Pancreas (tissue), 10 donors: ENCODE measurements at regions not wholly inside any gene's neighbourhood (a gene's known extent, or its start where the extent isn't known, plus 50 kb on each side); places are given as distances from the start of the nearest gene placed in this dataset.

Source experiments
- ATAC-seq, 4 donors: fragments of 200-7000 bp; cut with Tn5 transposase; one replicate each; pipeline versions ENCODE4 v1.8.0 to v1.9.1; 2020; ENCODE audit warnings: mild to moderate bottlenecking in 4 of 4, moderate library complexity in 4 of 4
- DNase-seq, 6 donors: peaks; one replicate each; pipeline ENCODE4 v3.0.0-alpha.2; 2020
- FAIRE-seq: peaks from 2 replicates; lab custom pipeline; 2012; peaks lifted over from hg19 to GRCh38; lab: Jason Lieb, UNC
- H3K27ac ChIP-seq, 4 donors: fragments of 200-600 bp; sonication (generic); 1 replicate in 3 of 4; 2 replicates in 1 of 4; pipeline versions ENCODE4 v1.5.0 to v1.8.0; 2020
- H3K27me3 ChIP-seq, 4 donors: fragments of 200-600 bp; one replicate each; pipeline ENCODE4 v1.8.0; 2021
- H3K36me3 ChIP-seq, 3 donors: fragments of 200-600 bp; sonication (generic) in 1 of 3; one replicate each; pipeline versions ENCODE4 v1.5.0 to v1.8.0; 2020 to 2021
- H3K4me1 ChIP-seq, 3 donors: fragments of 200-600 bp; one replicate each; pipeline ENCODE4 v1.8.0; 2021
- H3K4me3 ChIP-seq, 4 donors: fragments of 200-600 bp; sonication (generic) in 2 of 4; one replicate each; pipeline versions ENCODE4 v1.5.0 to v1.8.0; 2020 to 2021
- H3K9me3 ChIP-seq, 4 donors: fragments of 200-600 bp; one replicate each; pipeline ENCODE4 v1.8.0; 2021
- CTCF ChIP-seq, 4 donors: fragments of 200-600 bp; sonication (generic) in 3 of 4; IDR thresholded peaks; one replicate each; pipeline versions ENCODE4 v1.5.0 to v1.8.0; 2021; ENCODE audit warnings: antibody characterized with exemption in 4 of 4
- WGBS, 2 donors: extraction: QIAGEN DNeasy Blood & Tissue Kit; methylation state at CpG; one replicate each; pipeline ENCODE4 v1.1.7; 2013; 5-methylcytosine and 5-hydroxymethylcytosine counted together
- intact Hi-C, 3 donors: fragments of 100-400 bp; cut with DNase I; formaldehyde crosslinking; loops; one replicate each; pipeline versions ENCODE4 v1.11.1 to v1.14.2; 2022
- donor health status: healthy with polysubstance abuse.
- donor health status: DM: no; HTN: no; CAD: no; lungs with moderate emphysema.
- donor health status: DM: no; HTN: no; CAD: no.
- donor health status: control.
- donor health status: control.
- donor health status: Bipolar disorder and iron deficiency.
- donor health status: DM: yes; HTN: yes; CAD: no.
- donor health status: DM: no; HTN: no; CAD: no.
- donor health status: DM: no; HTN: no; CAD: no.
- donor health status: DM: yes; HTN: yes; CAD: no.

DNA sequence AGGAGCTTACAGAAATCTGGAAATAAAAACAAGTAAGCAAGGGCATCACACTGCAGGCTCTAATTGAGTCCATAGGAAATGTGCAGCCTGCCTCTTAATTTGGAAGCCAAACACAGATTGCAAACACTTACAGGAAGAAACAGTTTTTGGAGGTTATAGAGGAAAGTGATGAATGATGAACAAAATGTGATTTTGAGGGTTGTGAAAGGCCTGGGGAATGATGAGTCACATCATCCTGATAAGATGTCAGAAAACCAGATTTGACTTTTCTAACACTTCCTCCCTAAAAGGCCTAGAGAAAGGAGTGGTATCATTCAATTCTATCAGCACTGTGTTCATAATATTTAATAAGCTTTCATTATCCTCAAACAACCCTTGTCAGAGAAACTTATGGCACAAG lies 96.6 kb upstream of the POU2AF2 start:
- DNase-seq = no peak
- TF ChIP-seq CTCF (IDR thresholded peaks at IDR 0.05) = no peak
- no peaks in the 10 kb centered on the region for H3K36me3 ChIP-seq
- no peak overlapping the region for H3K4me3 ChIP-seq
- no peaks in the 10 kb centered on the region for H3K27me3 ChIP-seq
- no peak overlapping the region for H3K27ac ChIP-seq
- no peaks in the 10 kb centered on the region for H3K4me1 ChIP-seq
- no peak for FAIRE-seq
- ATAC-seq = no peak
- no peaks in the 10 kb centered on the region for H3K9me3 ChIP-seq
- intact Hi-C loops = no loop called here

- WGBS, 2 donors = 45 to 48% methylated on average over 3 of the region's 3 CpGs
- FAIRE-seq = no peak
- intact Hi-C loops = no loop called here
Measured at GRCh38 chr11:111148121-111148520, 97.4 kb upstream of the POU2AF2 start.

DNA sequence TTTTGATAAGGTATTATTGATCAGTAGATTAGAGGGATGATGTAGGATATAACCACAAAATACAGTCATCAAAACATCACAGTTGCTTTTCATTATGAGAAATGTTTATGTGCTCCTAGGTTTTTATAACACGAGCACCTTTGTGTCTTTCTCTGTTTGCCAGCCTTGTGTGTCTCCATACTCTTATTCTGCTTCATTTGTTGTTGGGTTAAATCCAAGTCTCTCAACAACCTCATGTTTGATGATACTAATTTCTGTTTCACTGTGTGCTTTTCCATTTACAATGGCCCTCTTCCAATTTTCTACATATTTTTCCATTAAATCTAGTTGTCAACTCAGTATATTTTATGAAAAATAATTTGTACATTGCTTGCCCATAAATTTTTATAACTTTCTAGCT lies 107.7 kb upstream of the POU2AF2 start:
- Histone ChIP-seq H3K4me1 (no peaks in the 10 kb centered on the region), H3K36me3 (no peaks in the 10 kb centered on the region), H3K27me3 (peaks cover 0 to 8% (median 0%) of the 10 kb centered on the region in 4 donors), H3K4me3 (no peak overlapping the region), H3K27ac (no peak overlapping the region), H3K9me3 (no peaks in the 10 kb centered on the region)
- no peak for TF ChIP-seq CTCF (IDR thresholded peaks at IDR 0.05)
- 8 to 18% methylated on average over 1 of the region's 1 CpG for WGBS, 2 donors
- ATAC-seq (peak in 1 of 4 donors; percentile 39), FAIRE-seq (no peak), DNase-seq (no peak)
- intact Hi-C loops = no loop called here

More at GRCh38 chr11:111148121-111148520, 97.4 kb upstream of the POU2AF2 start:
- H3K27me3 ChIP-seq = no peaks in the 10 kb centered on the region
- no peak for TF ChIP-seq CTCF (IDR thresholded peaks at IDR 0.05)
- H3K4me3 ChIP-seq = no peak overlapping the region
- DNase-seq (no peak), ATAC-seq (no peak)
- H3K4me1 ChIP-seq = no peaks in the 10 kb centered on the region
- no peaks in the 10 kb centered on the region for H3K36me3 ChIP-seq
- no peaks in the 10 kb centered on the region for H3K9me3 ChIP-seq
- H3K27ac ChIP-seq = no peak overlapping the region

DNA sequence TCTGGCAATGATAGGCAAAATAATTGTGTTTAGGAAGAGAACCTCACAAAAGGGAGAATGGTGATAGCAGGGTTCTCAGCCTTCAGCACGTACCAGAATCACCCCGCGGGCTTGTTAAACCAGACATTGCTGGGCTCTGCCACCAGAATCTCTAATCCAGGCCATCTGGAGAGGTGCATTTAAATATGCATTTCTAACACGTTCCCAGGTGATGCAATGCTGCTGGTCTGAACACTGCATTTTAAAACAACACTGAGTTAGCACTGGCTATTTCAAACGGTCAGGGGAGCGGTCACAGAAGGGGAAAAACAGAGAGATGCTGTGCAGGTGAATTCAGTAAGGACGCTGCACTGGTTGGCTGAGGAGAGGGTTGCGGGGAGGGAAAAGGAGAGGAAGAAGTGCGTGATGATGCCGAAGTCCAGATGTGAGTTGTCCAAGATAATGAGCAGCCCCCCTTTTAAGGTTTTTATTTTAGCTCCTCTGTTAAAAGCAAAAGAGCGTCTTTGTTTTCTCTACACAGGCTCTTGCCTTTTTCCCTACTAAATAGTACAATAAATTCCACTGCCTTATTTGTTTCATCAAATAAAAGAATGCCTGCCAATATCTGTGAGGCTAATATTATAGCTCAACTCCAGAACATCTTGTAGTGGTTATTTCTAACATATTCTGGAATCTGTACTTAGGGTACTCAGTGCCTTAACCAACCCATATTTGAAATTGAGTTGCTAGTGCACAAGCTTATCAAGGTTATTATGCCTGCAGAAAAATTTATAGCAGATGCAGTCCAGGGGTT lies 109.6 kb upstream of the POU2AF2 start:
- ATAC-seq = no peak
- Histone ChIP-seq H3K9me3 (no peaks in the 10 kb centered on the region), H3K36me3 (no peaks in the 10 kb centered on the region), H3K4me3 (no peak overlapping the region), H3K27ac (no peak overlapping the region), H3K27me3 (peaks cover 0 to 6% (median 0%) of the 10 kb centered on the region in 4 donors), H3K4me1 (no peaks in the 10 kb centered on the region)
- intact Hi-C loops = no loop called here
- no peak for DNase-seq
- WGBS, 2 donors = 76 to 77% methylated on average over 11 of the region's 11 CpGs
- TF ChIP-seq CTCF (IDR thresholded peaks at IDR 0.05) = no peak
- no peak for FAIRE-seq

GRCh38 chr11:111135101-111135500 lies 110.4 kb upstream of the POU2AF2 start:
- no peak for TF ChIP-seq CTCF (IDR thresholded peaks at IDR 0.05)
- FAIRE-seq = no peak
- H3K9me3 ChIP-seq = no peaks in the 10 kb centered on the region
- no peaks in the 10 kb centered on the region for H3K27me3 ChIP-seq
- no peak for DNase-seq
- ATAC-seq = no peak
- intact Hi-C loops = no loop called here
- 89 to 94% methylated on average over 2 of the region's 2 CpGs for WGBS, 2 donors
- H3K36me3 ChIP-seq = no peaks in the 10 kb centered on the region
- H3K27ac ChIP-seq = no peak overlapping the region
- no peaks in the 10 kb centered on the region for H3K4me1 ChIP-seq
- no peak overlapping the region for H3K4me3 ChIP-seq
